ENCODE measurements at regions not wholly inside any gene's neighbourhood (a gene's known extent, or its start where the extent isn't known, plus 50 kb on each side); places are given as distances from the start of the nearest gene placed in this dataset.

GRCh38 chr1:4023678-4024077, 123.6 kb upstream of the C1orf174 start:
- DNase-seq (no peak), ATAC-seq (no peak)
- Histone ChIP-seq H3K4me1 (no peaks in the 10 kb centered on the region), H3K36me3 (no peaks in the 10 kb centered on the region), H3K27me3 (peaks cover 0 to 30% (median 3%) of the 10 kb centered on the region in 9 donors), H3K9me3 (no peaks in the 10 kb centered on the region), H3K27ac (no peak overlapping the region), H3K4me3 (no peak overlapping the region)
- TF ChIP-seq POLR2A (IDR thresholded peaks at IDR 0.05) = no peak
- TF ChIP-seq, protein P1, sequence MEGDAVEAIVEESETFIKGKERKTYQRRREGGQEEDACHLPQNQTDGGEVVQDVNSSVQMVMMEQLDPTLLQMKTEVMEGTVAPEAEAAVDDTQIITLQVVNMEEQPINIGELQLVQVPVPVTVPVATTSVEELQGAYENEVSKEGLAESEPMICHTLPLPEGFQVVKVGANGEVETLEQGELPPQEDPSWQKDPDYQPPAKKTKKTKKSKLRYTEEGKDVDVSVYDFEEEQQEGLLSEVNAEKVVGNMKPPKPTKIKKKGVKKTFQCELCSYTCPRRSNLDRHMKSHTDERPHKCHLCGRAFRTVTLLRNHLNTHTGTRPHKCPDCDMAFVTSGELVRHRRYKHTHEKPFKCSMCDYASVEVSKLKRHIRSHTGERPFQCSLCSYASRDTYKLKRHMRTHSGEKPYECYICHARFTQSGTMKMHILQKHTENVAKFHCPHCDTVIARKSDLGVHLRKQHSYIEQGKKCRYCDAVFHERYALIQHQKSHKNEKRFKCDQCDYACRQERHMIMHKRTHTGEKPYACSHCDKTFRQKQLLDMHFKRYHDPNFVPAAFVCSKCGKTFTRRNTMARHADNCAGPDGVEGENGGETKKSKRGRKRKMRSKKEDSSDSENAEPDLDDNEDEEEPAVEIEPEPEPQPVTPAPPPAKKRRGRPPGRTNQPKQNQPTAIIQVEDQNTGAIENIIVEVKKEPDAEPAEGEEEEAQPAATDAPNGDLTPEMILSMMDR (IDR thresholded peaks at IDR 0.05) = no peak
- intact Hi-C loops (cut with DNase I) = no loop called here
- WGBS, 4 donors = 58 to 87% (median 77%) methylated on average over 5 of the region's 5 CpGs

- Histone ChIP-seq H3K4me3 (no peak overlapping the region), H3K36me3 (no peaks in the 10 kb centered on the region), H3K4me1 (no peaks in the 10 kb centered on the region), H3K9me3 (no peaks in the 10 kb centered on the region), H3K27me3 (peaks cover 0 to 30% (median 3%) of the 10 kb centered on the region in 9 donors), H3K27ac (no peak overlapping the region)
- intact Hi-C loops (cut with DNase I) = no loop called here
- no peak for TF ChIP-seq POLR2A (IDR thresholded peaks at IDR 0.05)
- TF ChIP-seq, protein P1 (IDR thresholded peaks at IDR 0.05) = no peak
- ATAC-seq (no peak), DNase-seq (no peak)
These were observed 124.7 kb upstream of the C1orf174 start for GRCh38 chr1:4024811-4025210.

DNA sequence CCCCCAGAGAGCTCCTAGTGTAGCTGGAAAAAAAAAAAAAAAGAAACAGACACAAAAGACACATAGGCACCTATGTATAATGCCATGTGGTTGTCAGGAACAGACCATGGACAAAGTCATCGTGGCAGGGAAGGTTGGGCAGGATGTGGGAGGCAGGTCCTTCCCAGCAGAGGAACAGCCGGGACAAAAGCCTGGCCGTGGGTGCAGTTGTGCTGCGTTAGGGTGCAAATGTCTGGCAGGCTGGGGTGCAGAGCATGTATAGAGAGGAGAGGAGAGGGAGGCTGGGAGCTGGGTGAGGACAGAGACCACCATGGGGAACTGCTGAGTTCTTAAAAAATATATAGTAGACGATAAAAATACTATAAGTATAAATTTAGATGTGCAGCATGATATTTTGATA, 125.7 kb upstream of the C1orf174 start:
- WGBS, 4 donors = 69 to 78% (median 77%) methylated on average over 5 of the region's 5 CpGs
- ATAC-seq (no peak), DNase-seq (no peak)
- Histone ChIP-seq H3K27ac (no peak overlapping the region), H3K27me3 (peaks cover 0 to 28% (median 3%) of the 10 kb centered on the region in 9 donors), H3K4me1 (no peaks in the 10 kb centered on the region), H3K9me3 (peaks cover 0 to 3% (median 0%) of the 10 kb centered on the region in 12 donors), H3K4me3 (no peak overlapping the region), H3K36me3 (no peaks in the 10 kb centered on the region)
- TF ChIP-seq, protein P1 (IDR thresholded peaks at IDR 0.05) = no peak
- no peak for TF ChIP-seq POLR2A (IDR thresholded peaks at IDR 0.05)
- intact Hi-C loops (cut with DNase I) = no loop called here

- no peak overlapping the region for H3K4me3 ChIP-seq
- peaks cover 0 to 10% (median 0%) of the 10 kb centered on the region in 12 donors for H3K9me3 ChIP-seq
- peaks cover 0 to 29% (median 4%) of the 10 kb centered on the region in 9 donors for H3K27me3 ChIP-seq
- DNase-seq = no peak
- 67 to 87% (median 79%) methylated on average over 11 of the region's 11 CpGs for WGBS, 4 donors
- intact Hi-C loops (cut with DNase I) = no loop called here
- TF ChIP-seq, protein P1 (IDR thresholded peaks at IDR 0.05) = no peak
- TF ChIP-seq POLR2A (IDR thresholded peaks at IDR 0.05) = no peak
- H3K27ac ChIP-seq = no peak overlapping the region
- H3K4me1 ChIP-seq = no peaks in the 10 kb centered on the region
- ATAC-seq = no peak
- no peaks in the 10 kb centered on the region for H3K36me3 ChIP-seq
These were observed 126.9 kb upstream of the C1orf174 start for GRCh38 chr1:4027008-4027407.
